Neuronal stem cell (in vitro differentiated cells): ENCODE measurements at regions not wholly inside any gene's neighbourhood (a gene's known extent, or its start where the extent isn't known, plus 50 kb on each side); places are given as distances from the start of the nearest gene placed in this dataset.

Source experiments
- DNase-seq: peaks from one replicate; pipeline ENCODE4 v3.0.0-alpha.2; 2013; ENCODE audit warnings: low spot score
- H2AFZ ChIP-seq: one replicate; pipeline ENCODE4 v1.6.1; 2013; ENCODE audit warnings: mild to moderate bottlenecking, low read length, inconsistent platforms
- H2AK5ac ChIP-seq: 2 replicates; pipeline ENCODE4 v1.6.1; 2013; ENCODE audit warnings: low read depth, mild to moderate bottlenecking, inconsistent platforms, low read length, moderate library complexity, mixed read lengths
- H2BK120ac ChIP-seq: 2 replicates; pipeline ENCODE4 v1.6.1; 2013; ENCODE audit warnings: low read depth, mild to moderate bottlenecking, inconsistent platforms, low read length, moderate library complexity, mixed read lengths
- H2BK12ac ChIP-seq: one replicate; pipeline ENCODE4 v1.6.1; 2013; ENCODE audit warnings: low read length, inconsistent platforms
- H2BK15ac ChIP-seq: 2 replicates; pipeline ENCODE4 v1.6.1; 2013; ENCODE audit warnings: mild to moderate bottlenecking, low read length, inconsistent platforms, mixed read lengths
- H2BK5ac ChIP-seq: one replicate; pipeline ENCODE4 v1.6.1; 2013; ENCODE audit warnings: inconsistent platforms, mild to moderate bottlenecking, low read length, moderate library complexity
- H3K14ac ChIP-seq: one replicate; pipeline ENCODE4 v1.6.1; 2013; ENCODE audit warnings: low read length, inconsistent platforms
- H3K18ac ChIP-seq: 2 replicates; pipeline ENCODE4 v1.6.1; 2013; ENCODE audit warnings: low read length, inconsistent platforms
- H3K23ac ChIP-seq: 2 replicates; pipeline ENCODE4 v1.6.1; 2013; ENCODE audit warnings: low read depth, mild to moderate bottlenecking, mixed read lengths, low read length, inconsistent platforms; ENCODE audit not compliant: poor library complexity
- H3K27ac ChIP-seq: replicated peaks from 3 replicates; pipeline ENCODE4 v1.5.1; 2013; ENCODE audit warnings: low read length, inconsistent platforms
- H3K27me3 ChIP-seq, 3 experiments: 2 replicates each; pipeline ENCODE4 v1.6.1; 2013; ENCODE audit warnings: low read length in 3 of 3, mild to moderate bottlenecking in 2 of 3, inconsistent platforms in 1 of 3, low read depth in 1 of 3, mixed read lengths in 1 of 3, moderate library complexity in 1 of 3; ENCODE audit not compliant: control insufficient read depth in 3 of 3, insufficient read depth in 3 of 3
- H3K36me3 ChIP-seq, 2 donors: replicated peaks in 1 of 2; 2 replicates each; pipeline ENCODE4 v1.6.1; 2013; ENCODE audit warnings: low read length in 2 of 2; ENCODE audit not compliant: control insufficient read depth in 2 of 2, insufficient read depth in 2 of 2
- H3K4ac ChIP-seq: 2 replicates; pipeline ENCODE4 v1.6.1; 2013; ENCODE audit warnings: inconsistent platforms, mild to moderate bottlenecking, low read length, moderate library complexity
- H3K4me1 ChIP-seq, 2 donors: 1 replicate in 1 of 2; 2 replicates in 1 of 2; pipeline ENCODE4 v1.6.1; 2013; ENCODE audit warnings: low read length in 2 of 2, low read depth in 1 of 2; ENCODE audit not compliant: control insufficient read depth in 2 of 2, insufficient read depth in 1 of 2
- H3K4me2 ChIP-seq: one replicate; pipeline ENCODE4 v1.6.1; 2013; ENCODE audit warnings: mild to moderate bottlenecking, low read length, inconsistent platforms; ENCODE audit not compliant: insufficient read depth, poor library complexity, severe bottlenecking
- H3K4me3 ChIP-seq, 2 donors: 2 replicates each; pipeline ENCODE4 v1.5.1; 2013; ENCODE audit warnings: low read length in 2 of 2, mild to moderate bottlenecking in 2 of 2, inconsistent platforms in 1 of 2, moderate library complexity in 1 of 2
- H3K79me1 ChIP-seq: one replicate; pipeline ENCODE4 v1.6.1; 2013; ENCODE audit warnings: low read depth, mild to moderate bottlenecking, inconsistent platforms, low read length, moderate library complexity
- H3K9ac ChIP-seq: one replicate; pipeline ENCODE4 v1.6.1; 2013; ENCODE audit warnings: mild to moderate bottlenecking, low read depth, low read length, inconsistent platforms; ENCODE audit not compliant: poor library complexity
- H3K9me3 ChIP-seq, 2 donors: replicated peaks in 1 of 2; 2 replicates each; pipeline versions ENCODE3 to v1.6.1; 2013; ENCODE audit warnings: low read length in 2 of 2, mild to moderate bottlenecking in 2 of 2, inconsistent platforms in 1 of 2, low read depth in 1 of 2, mixed read lengths in 1 of 2, moderate library complexity in 1 of 2; ENCODE audit not compliant: control insufficient read depth in 2 of 2, insufficient read depth in 1 of 2
- H4K8ac ChIP-seq: one replicate; pipeline ENCODE4 v1.6.1; 2013; ENCODE audit warnings: low read depth, mild to moderate bottlenecking, inconsistent platforms, low read length, moderate library complexity
- H4K91ac ChIP-seq: one replicate; pipeline ENCODE4 v1.6.1; 2013; ENCODE audit warnings: low read length, low read depth, mild to moderate bottlenecking, inconsistent platforms; ENCODE audit not compliant: poor library complexity
- WGBS, 2 donors: extraction: QIAGEN DNeasy Blood & Tissue Kit; methylation state at CpG; one replicate each; pipeline ENCODE4 v1.1.7; 2013; ENCODE audit warnings: missing lambda C conversion rate in 2 of 2, mixed read lengths in 1 of 2; ENCODE audit not compliant: insufficient read length in 2 of 2, insufficient replicate concordance in 1 of 2; ENCODE audit errors: extremely low coverage in 2 of 2; 5-methylcytosine and 5-hydroxymethylcytosine counted together

GRCh38 chr2:55114597-55114996 is 64.3 kb upstream of the RTN4 start:
- no peak overlapping the region for H2AFZ ChIP-seq
- H3K36me3 ChIP-seq: no peaks in the 10 kb centered on the region
- no peak overlapping the region for H4K91ac ChIP-seq
- no CpG with 5 or more reads among the region's 5 CpGs for WGBS, 2 donors
- H3K27me3 ChIP-seq: no peaks in the 10 kb centered on the region
- H3K27ac ChIP-seq: no peak overlapping the region
- H2BK15ac ChIP-seq: no peak overlapping the region
- H3K14ac ChIP-seq: no peak overlapping the region
- no peak overlapping the region for H2BK12ac ChIP-seq
- no peaks in the 10 kb centered on the region for H3K79me1 ChIP-seq
- no peak overlapping the region for H3K4ac ChIP-seq
- no peak overlapping the region for H2BK5ac ChIP-seq
- no peak overlapping the region for H3K23ac ChIP-seq
- H3K4me2 ChIP-seq: no peak overlapping the region
- H2AK5ac ChIP-seq: no peak overlapping the region
- no peak overlapping the region for H2BK120ac ChIP-seq
- no peak overlapping the region for H3K18ac ChIP-seq
- H3K4me3 ChIP-seq: no peak overlapping the region
- H3K9ac ChIP-seq: no peak overlapping the region
- H3K9me3 ChIP-seq: no peaks in the 10 kb centered on the region
- no peak for DNase-seq
- no peak overlapping the region for H4K8ac ChIP-seq
- peaks cover 14 to 36% of the 10 kb centered on the region in 2 donors for H3K4me1 ChIP-seq

- H2BK120ac ChIP-seq: no peak overlapping the region
- H3K27ac ChIP-seq: no peak overlapping the region
- DNase-seq: no peak
- no peak overlapping the region for H3K23ac ChIP-seq
- H3K36me3 ChIP-seq: no peaks in the 10 kb centered on the region
- H3K27me3 ChIP-seq: no peaks in the 10 kb centered on the region
- WGBS, 2 donors: no CpG with 5 or more reads among the region's 5 CpGs
- no peaks in the 10 kb centered on the region for H3K9me3 ChIP-seq
- no peak overlapping the region for H2BK5ac ChIP-seq
- H3K4ac ChIP-seq: no peak overlapping the region
- H3K4me1 ChIP-seq: peaks cover 13 to 36% of the 10 kb centered on the region in 2 donors
- no peaks in the 10 kb centered on the region for H3K79me1 ChIP-seq
- no peak overlapping the region for H4K91ac ChIP-seq
- H3K18ac ChIP-seq: no peak overlapping the region
- no peak overlapping the region for H3K14ac ChIP-seq
- H2BK15ac ChIP-seq: no peak overlapping the region
- no peak overlapping the region for H3K4me3 ChIP-seq
- H3K4me2 ChIP-seq: no peak overlapping the region
- H2AFZ ChIP-seq: no peak overlapping the region
- H2BK12ac ChIP-seq: no peak overlapping the region
- H3K9ac ChIP-seq: no peak overlapping the region
- no peak overlapping the region for H2AK5ac ChIP-seq
- H4K8ac ChIP-seq: no peak overlapping the region
Measured at GRCh38 chr2:55114082-55114481, 63.8 kb upstream of the RTN4 start.

GRCh38 chr2:55112229-55113031 is 62.2 kb upstream of the RTN4 start:
- Histone ChIP-seq H4K8ac (no peak overlapping the region), H3K4me1 (peaks cover 10 to 33% of the 10 kb centered on the region in 2 donors), H2BK12ac (no peak overlapping the region), H3K27ac (no peak overlapping the region), H3K14ac (no peak overlapping the region), H3K9me3 (no peaks in the 10 kb centered on the region), H3K27me3 (no peaks in the 10 kb centered on the region), H2BK5ac (no peak overlapping the region), H3K4me3 (no peak overlapping the region), H3K23ac (no peak overlapping the region), H3K4ac (no peak overlapping the region), H3K9ac (no peak overlapping the region), H3K79me1 (no peaks in the 10 kb centered on the region), H2BK120ac (no peak overlapping the region), H3K36me3 (no peaks in the 10 kb centered on the region), H3K4me2 (no peak overlapping the region), H2BK15ac (no peak overlapping the region), H2AFZ (peak overlapping the region; percentile 66), H4K91ac (no peak overlapping the region), H3K18ac (no peak overlapping the region), H2AK5ac (no peak overlapping the region)
- no peak for DNase-seq
- WGBS, 2 donors: no CpG with 5 or more reads among the region's 13 CpGs

GRCh38 chr2:55111570-55112228 is 61.4 kb upstream of the RTN4 start:
- H2BK5ac ChIP-seq: no peak overlapping the region
- WGBS, 2 donors: no CpG with 5 or more reads among the region's 11 CpGs
- no peak overlapping the region for H2AK5ac ChIP-seq
- H3K4me3 ChIP-seq: no peak overlapping the region
- H3K14ac ChIP-seq: no peak overlapping the region
- no peaks in the 10 kb centered on the region for H3K79me1 ChIP-seq
- no peak overlapping the region for H4K91ac ChIP-seq
- H3K9me3 ChIP-seq: no peaks in the 10 kb centered on the region
- H3K4ac ChIP-seq: no peak overlapping the region
- H3K36me3 ChIP-seq: no peaks in the 10 kb centered on the region
- peaks cover 10 to 33% of the 10 kb centered on the region in 2 donors for H3K4me1 ChIP-seq
- H3K9ac ChIP-seq: no peak overlapping the region
- H3K27me3 ChIP-seq: no peaks in the 10 kb centered on the region
- H3K18ac ChIP-seq: no peak overlapping the region
- no peak overlapping the region for H3K27ac ChIP-seq
- H3K4me2 ChIP-seq: no peak overlapping the region
- H2BK120ac ChIP-seq: no peak overlapping the region
- H2BK12ac ChIP-seq: no peak overlapping the region
- no peak for DNase-seq
- no peak overlapping the region for H3K23ac ChIP-seq
- H4K8ac ChIP-seq: no peak overlapping the region
- peak overlapping the region; percentile 66 for H2AFZ ChIP-seq
- H2BK15ac ChIP-seq: no peak overlapping the region
